AG09319 (cell line): ENCODE measurements at regions not wholly inside any gene's neighbourhood (a gene's known extent, or its start where the extent isn't known, plus 50 kb on each side); places are given as distances from the start of the nearest gene placed in this dataset.

Experiments used
- DNase-seq: peaks from one replicate; pipeline ENCODE4 v3.0.0-alpha.2; 2010; ENCODE audit warnings: low read depth; ENCODE audit errors: extremely low read depth
- CTCF ChIP-seq: IDR thresholded peaks from 2 replicates; pipeline ENCODE4 v1.5.1; 2011; ENCODE audit warnings: low read depth, mild to moderate bottlenecking, inconsistent platforms, low read length, moderate library complexity

DNA sequence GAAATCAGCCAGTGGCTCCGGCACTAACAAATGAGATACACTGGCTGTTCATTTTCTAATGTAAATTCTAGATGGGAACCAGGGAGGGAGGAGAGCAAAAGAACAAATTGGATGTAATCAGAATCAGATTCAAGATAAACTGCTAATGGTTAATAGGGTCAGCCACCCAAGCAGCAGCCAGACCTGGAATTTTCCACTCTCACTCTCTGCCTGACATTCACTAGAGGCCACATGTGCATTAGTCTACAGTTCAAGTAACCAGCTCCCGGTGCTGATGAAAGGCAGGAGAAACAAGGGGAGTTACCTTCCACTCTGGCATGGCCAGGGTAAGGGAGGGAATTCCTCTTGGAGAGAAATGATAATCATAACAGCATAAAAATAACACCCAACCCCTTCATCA, 597.7 kb downstream of the TOX3 start:
- TF ChIP-seq CTCF = no peak
- DNase-seq = no peak

- no peak for DNase-seq
These were observed 605.5 kb downstream of the TOX3 start for GRCh38 chr16:51941412-51941811.

GRCh38 chr16:51940183-51940582, 606.8 kb downstream of the TOX3 start:
- DNase-seq = no peak
- no peak for TF ChIP-seq CTCF

More at GRCh38 chr16:51941412-51941811, 605.5 kb downstream of the TOX3 start:
- TF ChIP-seq CTCF = no peak

DNA sequence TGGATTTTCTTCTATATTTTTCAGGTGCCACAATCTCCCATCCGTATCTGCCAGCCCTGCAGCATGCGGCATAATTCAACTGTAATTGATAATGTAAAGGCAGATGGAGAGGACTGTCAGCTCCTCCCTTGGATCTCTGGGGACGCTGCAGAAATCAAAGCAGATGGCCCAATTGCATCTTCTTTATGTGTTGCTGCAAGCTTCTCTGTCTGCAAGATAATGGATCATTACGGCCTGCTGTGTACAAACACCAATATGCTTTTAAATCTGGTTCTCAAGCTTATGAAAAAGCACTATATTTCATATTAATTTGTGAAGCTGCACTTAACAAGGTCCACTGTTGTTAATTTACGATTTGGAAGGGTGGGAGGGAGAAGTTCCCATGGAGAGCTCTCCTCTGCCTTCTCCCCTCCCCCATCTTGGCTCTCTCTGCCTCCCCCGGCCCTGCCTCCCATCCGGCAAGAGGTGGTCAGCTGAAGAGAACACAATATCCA, 607.5 kb downstream of the TOX3 start:
- no peak for DNase-seq
- TF ChIP-seq CTCF = no peak

DNA sequence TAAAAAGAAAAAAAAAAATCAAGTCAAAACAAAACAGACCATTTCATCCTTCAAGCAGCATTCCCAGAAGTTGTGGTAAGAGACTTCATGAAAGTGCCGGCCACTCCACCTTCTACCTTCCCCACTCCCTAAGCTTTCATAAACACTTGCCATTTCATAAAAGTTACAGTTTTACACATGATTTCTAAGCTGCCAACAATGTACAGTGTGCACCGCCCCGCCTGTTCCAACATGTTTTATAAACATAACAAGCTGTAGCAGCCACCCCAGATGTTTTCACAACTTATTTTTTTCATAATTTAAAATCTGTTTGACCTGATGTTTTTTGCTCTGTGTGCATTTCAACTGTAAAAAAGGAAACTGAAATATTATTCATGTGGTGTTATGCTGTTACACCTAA, 608.1 kb downstream of the TOX3 start:
- no peak for TF ChIP-seq CTCF

GRCh38 chr16:51937771-51938170, 609.2 kb downstream of the TOX3 start:
- TF ChIP-seq CTCF = no peak
- DNase-seq = no peak

More for the DNA sequence above, 608.1 kb downstream of the TOX3 start:
- no peak for DNase-seq

DNA sequence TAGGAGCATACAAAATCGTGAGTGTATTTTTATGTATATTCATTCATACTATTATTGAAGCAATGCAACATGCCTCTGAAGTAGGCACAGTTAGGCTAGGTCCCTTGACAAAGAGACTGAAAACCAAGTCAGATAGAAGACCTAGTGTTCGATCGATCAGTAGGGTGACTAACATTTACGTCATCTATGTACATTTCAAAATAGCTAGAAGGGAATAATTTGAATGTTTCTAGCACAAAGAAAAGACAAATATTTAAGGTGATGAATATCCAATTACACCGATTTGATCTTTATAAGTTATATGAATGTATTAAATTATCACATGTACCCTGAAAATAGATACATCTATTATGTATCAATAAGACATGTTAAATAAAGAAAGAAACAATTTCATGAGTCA, 610.1 kb downstream of the TOX3 start:
- DNase-seq = no peak
- no peak for TF ChIP-seq CTCF
